ENCODE measurements at regions not wholly inside any gene's neighbourhood (a gene's known extent, or its start where the extent isn't known, plus 50 kb on each side); places are given as distances from the start of the nearest gene placed in this dataset.
"Not testable (repeated sequence)": the region's sequence is repeated elsewhere in the genome, so short reads cannot be mapped to it uniquely, and the experiment has no call there.

- not testable (repeated sequence) for TF ChIP-seq CTCF, POLR2AphosphoS5, POLR2A (IDR thresholded peaks at IDR 0.05)
Measured at GRCh38 chr6:153331221-153331620, 200.1 kb upstream of the RGS17 start.

All from breast epithelium (tissue), 3 donors.